ENCODE measurements at regions not wholly inside any gene's neighbourhood (a gene's known extent, or its start where the extent isn't known, plus 50 kb on each side); places are given as distances from the start of the nearest gene placed in this dataset.

GRCh38 chr16:25637236-25637635 lies 54.5 kb upstream of the HS3ST4 start:
- no peak overlapping the region for H2AFZ ChIP-seq (ENCODE audit: low read depth, low read length)
- ChIA-PET CTCF (no interaction called here), POLR2A (no interaction called here)
- no peak overlapping the region for H3K4me2 ChIP-seq (ENCODE audit: insufficient read depth, low read length)
- no peaks in the 10 kb centered on the region for H3K4me1 ChIP-seq (ENCODE audit: control insufficient read depth, extremely low read depth, insufficient read depth, low read length)
- H3K79me2 ChIP-seq (ENCODE audit: control insufficient read depth, insufficient read depth, low read length) = no peaks in the 10 kb centered on the region
- dilution Hi-C loops (cut with MboI; ENCODE audit: extremely low pct_ligation_motif_present, low sequenced_read_pairs) (no loop called here), intact Hi-C loops (cut with micrococcal nuclease) (no loop called here)
- H3K27me3 ChIP-seq (ENCODE audit: control insufficient read depth in 2 of 2, insufficient read depth in 2 of 2, low read length in 2 of 2) = no peaks in the 10 kb centered on the region
- DNase-seq (ENCODE audit: low read depth, low spot score) (no peak), FAIRE-seq (no peak)
- H3K9ac ChIP-seq (replicated peaks; ENCODE audit: extremely low read depth, insufficient read depth, low read length) = no peak overlapping the region
- BruUV-seq (replicated peaks) = no TSS peak
- peaks cover 2% of the 10 kb centered on the region for H3K9me3 ChIP-seq (replicated peaks; ENCODE audit: control insufficient read depth, insufficient read depth, low read length)
- no peaks in the 10 kb centered on the region for H3K9me1 ChIP-seq (replicated peaks; ENCODE audit: control insufficient read depth, extremely low read depth, insufficient read depth, low read length)
- no peak overlapping the region for H3K27ac ChIP-seq (ENCODE audit: insufficient read depth, low read depth, low read length)
- H3K4me3 ChIP-seq (replicated peaks in 1 of 3; ENCODE audit: insufficient read depth in 1 of 3, low read depth in 1 of 3, low read length in 3 of 3) = no peak overlapping the region
- no peaks in the 10 kb centered on the region for H3K36me3 ChIP-seq (ENCODE audit: control insufficient read depth in 2 of 2, extremely low read depth in 1 of 2, insufficient read depth in 2 of 2, low read length in 2 of 2)
- no peaks in the 10 kb centered on the region for H4K20me1 ChIP-seq (replicated peaks; ENCODE audit: control insufficient read depth, extremely low read depth, insufficient read depth, low read length)
- no peak for TF ChIP-seq POLR2AphosphoS5 (IDR thresholded peaks at IDR 0.05; ENCODE audit: insufficient read depth, low read depth, low read length)
- no peak for TF ChIP-seq POLR2A (IDR thresholded peaks at IDR 0.05; ENCODE audit: low read depth, low read length)
- no peak for TF ChIP-seq FOS (IDR thresholded peaks at IDR 0.05; ENCODE audit: borderline replicate concordance, insufficient read depth, low read length)
- TF ChIP-seq JUN (IDR thresholded peaks at IDR 0.05; ENCODE audit: borderline replicate concordance, insufficient read depth, insufficient read length, low read depth) = no peak
- TF ChIP-seq GATA2 (IDR thresholded peaks at IDR 0.05; ENCODE audit: insufficient read depth, insufficient read length, low read depth, low read length) = no peak
- TF ChIP-seq MYC (IDR thresholded peaks at IDR 0.05; ENCODE audit: low read depth, low read length) = no peak
- TF ChIP-seq MAX (IDR thresholded peaks at IDR 0.05; ENCODE audit: insufficient read depth, insufficient read length) = no peak
- TF ChIP-seq EZH2 (IDR thresholded peaks at IDR 0.05; ENCODE audit: borderline replicate concordance, low read depth, low read length, severe bottlenecking) = no peak
- no peak for TF ChIP-seq CTCF (IDR thresholded peaks at IDR 0.05; ENCODE audit: extremely low read depth in 1 of 2, insufficient read depth in 1 of 2, low read depth in 1 of 2, low read length in 2 of 2)
